H7 (cell line): ENCODE measurements at regions not wholly inside any gene's neighbourhood (a gene's known extent, or its start where the extent isn't known, plus 50 kb on each side); places are given as distances from the start of the nearest gene placed in this dataset.

Experiments
- DNase-seq: peaks from one replicate; pipeline ENCODE4 v3.0.0; 2012
- H3K27me3 ChIP-seq: 2 replicates; pipeline ENCODE4 v1.6.0; 2011; ENCODE audit warnings: mild to moderate bottlenecking, low read length; ENCODE audit not compliant: control insufficient read depth, insufficient read depth
- H3K36me3 ChIP-seq: replicated peaks from 2 replicates; pipeline ENCODE4 v1.5.1; 2011; ENCODE audit warnings: low read length; ENCODE audit not compliant: control insufficient read depth, insufficient read depth
- H3K4me3 ChIP-seq: 2 replicates; pipeline ENCODE4 v1.5.1; 2011; ENCODE audit warnings: low read depth, mild to moderate bottlenecking, control low read depth, low read length, moderate library complexity; ENCODE audit not compliant: insufficient read depth

- Histone ChIP-seq H3K27me3 (no peaks in the 10 kb centered on the region), H3K4me3 (no peak overlapping the region), H3K36me3 (no peaks in the 10 kb centered on the region)
- DNase-seq = no peak
These were observed 158.0 kb upstream of the FAT1 start for GRCh38 chr4:186881521-186882220.

DNA sequence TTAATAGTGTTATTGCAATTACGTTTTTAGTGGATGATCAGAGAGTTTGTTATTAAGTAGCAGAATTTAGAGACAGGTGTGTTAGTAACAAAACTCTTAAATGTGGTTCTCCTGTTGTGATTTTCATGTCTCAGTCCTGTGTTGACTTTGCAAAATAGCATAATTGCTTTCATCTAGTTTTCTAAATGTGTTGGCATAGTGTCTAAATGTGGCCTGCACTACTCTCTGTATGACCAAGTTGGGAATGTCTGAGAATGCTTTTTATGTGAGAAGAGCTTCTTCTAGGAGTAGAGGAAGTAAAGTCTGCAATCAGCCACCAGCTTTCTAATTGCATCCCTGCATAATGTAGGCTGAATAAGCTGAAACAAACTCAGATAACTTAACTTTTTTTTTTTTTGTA lies 158.6 kb upstream of the FAT1 start:
- no peaks in the 10 kb centered on the region for H3K27me3 ChIP-seq
- no peak for DNase-seq
- no peak overlapping the region for H3K4me3 ChIP-seq
- no peaks in the 10 kb centered on the region for H3K36me3 ChIP-seq

DNA sequence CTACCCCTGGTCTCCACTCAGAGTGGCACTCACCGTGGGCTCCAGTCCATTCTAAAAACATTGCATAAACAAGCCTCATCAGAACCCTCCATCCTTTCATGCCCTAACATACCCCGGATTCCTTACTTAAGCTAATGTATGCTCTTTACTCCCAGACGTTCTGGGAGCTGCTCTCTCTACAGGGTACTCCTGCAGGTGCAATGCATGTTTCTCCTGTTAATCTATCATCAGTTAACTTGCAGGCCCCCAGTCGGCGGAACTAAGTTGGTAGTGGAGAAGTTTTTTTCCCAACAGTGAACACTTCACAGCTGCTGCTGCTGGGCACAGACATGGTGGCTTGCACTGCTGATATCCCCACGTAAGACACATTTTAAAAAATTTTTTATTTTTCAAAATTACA lies 161.6 kb upstream of the FAT1 start:
- Histone ChIP-seq H3K27me3 (peaks cover 2% of the 10 kb centered on the region; the same call in 1 of the 2 replicates), H3K4me3 (no peak overlapping the region), H3K36me3 (no peaks in the 10 kb centered on the region)
- peak; percentile 35 for DNase-seq

DNA sequence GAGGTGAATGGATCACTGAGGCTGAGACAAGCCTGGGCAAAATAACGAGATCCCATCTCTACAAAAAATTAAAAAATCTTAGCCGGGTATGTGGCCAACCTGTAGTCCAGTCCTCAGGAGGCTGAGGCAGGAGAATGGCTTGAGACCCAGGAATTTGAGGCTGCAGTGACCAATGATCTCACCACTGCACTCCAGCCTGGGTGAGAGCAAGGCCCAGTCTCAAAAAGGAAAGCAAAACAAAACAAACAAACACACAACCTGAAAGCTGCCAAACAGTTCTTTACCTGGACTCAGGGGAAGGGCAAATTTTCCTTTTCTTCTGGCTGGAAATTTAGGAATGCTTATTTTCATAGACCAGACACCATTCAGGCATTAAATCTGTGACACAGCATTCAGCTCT lies 163.1 kb upstream of the FAT1 start:
- H3K4me3 ChIP-seq = no peak overlapping the region
- H3K36me3 ChIP-seq = no peaks in the 10 kb centered on the region
- no peak for DNase-seq
- H3K27me3 ChIP-seq = peaks cover 2% of the 10 kb centered on the region; the same call in 1 of the 2 replicates

- DNase-seq = no peak
- no peak overlapping the region for H3K4me3 ChIP-seq
These were observed 163.6 kb upstream of the FAT1 start for GRCh38 chr4:186887291-186887700.

DNA sequence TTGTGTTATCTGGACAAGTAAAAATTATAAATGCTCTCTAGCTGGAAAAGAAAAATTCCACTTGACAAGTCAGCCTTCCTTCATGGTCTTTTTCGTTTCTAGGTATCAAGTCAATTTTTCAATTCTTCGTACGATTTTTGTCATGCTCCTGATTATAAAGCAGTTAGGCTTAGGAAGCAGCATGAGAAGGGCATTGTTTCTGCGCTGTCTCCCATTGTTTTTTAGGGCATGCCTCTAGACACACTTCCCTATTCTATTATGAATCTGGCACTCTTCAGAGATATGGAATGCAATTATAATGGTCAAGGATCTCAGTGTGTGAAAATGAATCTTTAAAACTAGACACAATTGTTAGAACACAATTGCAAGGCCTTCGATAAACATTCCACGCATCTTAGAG lies 164.1 kb upstream of the FAT1 start:
- DNase-seq = no peak
- H3K4me3 ChIP-seq = peak overlapping the region; percentile 54

More at GRCh38 chr4:186887291-186887700, 163.6 kb upstream of the FAT1 start:
- no peaks in the 10 kb centered on the region for H3K36me3 ChIP-seq
- peaks cover 2% of the 10 kb centered on the region; the same call in 1 of the 2 replicates for H3K27me3 ChIP-seq

DNA sequence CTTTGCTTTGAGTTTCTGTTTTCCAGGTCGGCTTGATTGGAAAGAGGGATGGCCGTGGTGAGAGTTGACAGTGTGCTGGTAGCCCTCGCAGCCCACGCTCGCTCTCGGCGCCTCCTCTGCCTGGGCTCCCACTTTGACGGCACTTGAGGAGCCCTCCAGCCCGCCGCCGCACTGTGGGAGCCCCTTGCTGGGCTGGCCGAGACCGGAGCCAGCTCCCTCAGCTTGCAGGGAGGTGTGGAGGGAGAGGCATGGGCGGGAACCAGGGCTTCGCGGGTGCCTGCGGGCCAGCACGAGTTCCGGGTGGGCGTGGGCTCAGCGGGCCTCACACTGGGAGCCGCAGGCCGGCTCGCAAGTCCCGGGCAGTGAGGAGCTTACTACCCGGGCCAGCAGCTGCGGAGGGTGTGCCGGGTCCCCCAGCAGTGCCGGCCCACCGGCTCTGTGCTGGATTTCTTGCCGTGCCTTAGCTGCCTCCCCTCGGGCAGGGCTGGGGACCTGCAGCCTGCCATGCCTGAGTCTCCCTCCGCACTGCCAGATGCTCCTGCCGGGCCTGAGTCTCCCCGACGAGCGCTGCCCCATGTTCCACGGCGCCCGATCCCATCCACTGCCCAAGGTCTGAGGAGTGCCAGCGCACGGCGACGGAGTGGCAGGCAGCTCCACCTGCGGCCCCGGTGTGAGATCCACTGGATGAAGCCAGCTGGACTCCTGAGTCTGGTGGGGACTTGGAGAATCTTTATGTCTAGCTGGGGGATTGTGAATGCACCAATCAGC lies 166.4 kb upstream of the FAT1 start:
- no peak for DNase-seq
- Histone ChIP-seq H3K4me3 (peak overlapping the region; percentile 48; the same call in 1 of the 2 replicates), H3K27me3 (peaks cover 2% of the 10 kb centered on the region; the same call in 1 of the 2 replicates), H3K36me3 (no peaks in the 10 kb centered on the region)

More for the DNA sequence above, 164.1 kb upstream of the FAT1 start:
- Histone ChIP-seq H3K27me3 (peaks cover 2% of the 10 kb centered on the region; the same call in 1 of the 2 replicates), H3K36me3 (no peaks in the 10 kb centered on the region)

DNA sequence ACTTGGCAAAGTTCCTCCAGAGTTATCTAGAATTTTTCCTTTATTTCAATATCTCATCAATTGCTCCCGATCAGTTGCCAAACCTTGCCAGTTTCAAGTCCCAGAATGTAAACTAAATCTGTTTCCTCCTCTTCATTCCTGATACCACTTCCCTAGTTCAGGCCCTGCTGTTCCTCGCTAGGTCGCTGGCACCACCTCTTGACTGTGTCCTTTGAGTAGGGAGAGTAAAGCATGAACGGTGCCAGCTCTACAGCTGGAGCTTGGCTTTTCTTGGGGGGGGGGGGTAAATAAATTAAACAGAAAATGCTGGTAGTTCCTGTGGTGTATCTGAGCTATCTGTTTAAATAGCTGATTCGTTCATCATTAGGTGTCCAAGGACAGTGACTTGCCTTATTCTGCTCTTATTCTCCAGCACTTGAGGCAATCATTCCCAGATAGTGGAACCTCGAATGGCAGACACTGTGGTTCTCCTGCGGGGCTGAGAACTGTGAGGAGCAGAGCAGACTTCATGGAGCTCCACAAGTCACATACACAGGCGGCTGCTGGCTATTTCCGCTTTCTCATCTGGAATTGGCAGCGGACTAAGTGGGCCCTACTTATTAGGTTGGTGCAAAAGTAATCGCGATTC lies 168.3 kb upstream of the FAT1 start:
- no peak for DNase-seq
- no peak overlapping the region for H3K4me3 ChIP-seq
- H3K36me3 ChIP-seq = no peaks in the 10 kb centered on the region
- peaks cover 2% of the 10 kb centered on the region; the same call in 1 of the 2 replicates for H3K27me3 ChIP-seq

DNA sequence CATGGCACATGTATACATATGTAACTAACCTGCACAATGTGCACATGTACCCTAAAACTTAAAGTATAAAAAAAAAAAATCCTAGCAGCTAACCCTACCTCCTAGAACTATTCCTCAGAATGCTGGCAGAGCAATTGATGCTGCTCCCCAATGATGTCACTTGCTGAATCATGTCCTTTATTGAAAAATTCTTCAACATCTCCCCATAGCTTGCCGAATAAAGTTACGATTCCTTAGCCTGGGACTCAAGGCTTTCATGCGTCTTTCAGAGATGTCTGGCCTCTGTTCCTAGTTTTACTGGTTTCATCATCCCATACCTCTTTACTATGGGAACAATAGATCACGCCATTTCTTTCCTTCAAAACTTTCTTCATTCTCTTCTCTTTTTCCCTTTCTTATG lies 174.7 kb upstream of the FAT1 start:
- Histone ChIP-seq H3K4me3 (no peak overlapping the region), H3K27me3 (no peaks in the 10 kb centered on the region), H3K36me3 (no peaks in the 10 kb centered on the region)
- no peak for DNase-seq

DNA sequence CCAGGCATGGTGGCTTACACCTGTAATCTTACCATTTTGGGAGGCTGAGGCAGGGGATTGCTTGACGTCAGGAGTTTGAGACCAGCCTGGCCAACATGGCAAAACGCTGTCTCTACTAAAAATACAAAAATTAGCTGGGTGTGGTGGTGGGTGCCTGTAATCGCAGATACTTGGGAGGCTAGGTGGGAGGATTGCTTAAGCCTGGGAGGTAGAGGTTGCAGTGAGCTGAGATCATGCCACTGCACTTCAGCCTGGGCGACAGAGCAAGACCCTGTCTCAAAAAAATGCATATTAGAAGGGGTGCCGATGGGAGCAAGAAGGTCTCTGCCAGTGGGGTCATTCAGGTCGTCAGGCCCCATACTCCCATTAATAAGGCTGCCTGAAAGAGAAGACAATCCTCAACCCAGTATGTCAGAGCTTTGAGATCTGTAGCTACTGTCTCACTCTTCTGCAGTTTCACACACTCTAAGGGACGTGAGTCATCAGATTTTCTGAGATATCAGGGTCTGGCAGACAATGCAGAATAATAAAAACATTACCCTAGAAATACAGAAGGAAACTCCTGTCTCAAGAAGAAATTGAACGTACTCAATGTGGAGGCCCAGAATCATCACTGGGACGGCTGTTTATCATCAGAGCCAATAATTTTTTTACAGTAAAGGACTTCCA lies 176.7 kb upstream of the FAT1 start:
- no peak for DNase-seq
- Histone ChIP-seq H3K36me3 (no peaks in the 10 kb centered on the region), H3K4me3 (no peak overlapping the region), H3K27me3 (no peaks in the 10 kb centered on the region)

DNA sequence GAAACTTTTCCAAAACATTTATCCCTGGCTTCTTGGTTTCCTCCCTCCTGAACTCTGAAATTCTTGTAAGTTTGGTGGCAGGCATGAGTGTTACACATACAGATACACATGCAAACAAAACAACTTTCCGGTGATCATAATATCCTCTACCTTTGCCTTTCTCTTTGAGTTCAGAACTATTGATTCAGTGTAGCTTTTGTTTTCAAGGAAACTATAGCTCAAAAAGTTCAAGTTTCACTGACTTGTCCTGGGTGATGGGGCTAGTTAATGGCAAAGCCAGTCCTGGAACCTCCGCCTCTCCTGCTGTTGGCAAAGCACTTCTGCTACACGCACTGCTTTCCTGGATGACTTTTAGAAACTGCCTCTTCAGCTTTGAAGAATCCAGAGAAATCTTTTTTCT lies 177.3 kb upstream of the FAT1 start:
- Histone ChIP-seq H3K4me3 (no peak overlapping the region), H3K27me3 (no peaks in the 10 kb centered on the region), H3K36me3 (no peaks in the 10 kb centered on the region)
- no peak for DNase-seq

DNA sequence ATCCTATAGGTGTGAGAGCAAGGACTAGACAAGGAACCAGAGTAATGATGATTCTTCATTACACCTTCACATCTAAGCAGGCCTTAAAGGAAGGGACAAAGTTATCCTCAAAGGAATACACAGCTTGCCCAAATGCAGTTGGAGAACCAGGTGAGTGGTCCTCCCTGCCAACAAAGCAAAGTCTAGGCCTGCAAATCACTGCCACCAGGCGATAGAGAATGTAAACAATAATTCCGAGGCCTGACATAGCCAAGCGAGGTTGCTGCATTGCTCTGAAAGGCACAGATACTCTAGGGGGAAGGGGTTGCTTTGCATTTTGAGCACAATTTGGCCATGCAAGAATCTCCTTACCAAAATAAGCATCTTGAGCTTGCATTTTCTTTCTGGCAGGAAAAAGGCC lies 178.2 kb upstream of the FAT1 start:
- H3K4me3 ChIP-seq = no peak overlapping the region
- DNase-seq = no peak
- H3K27me3 ChIP-seq = no peaks in the 10 kb centered on the region
- H3K36me3 ChIP-seq = no peaks in the 10 kb centered on the region

GRCh38 chr4:186902361-186902760 lies 178.7 kb upstream of the FAT1 start:
- no peak for DNase-seq
- no peak overlapping the region for H3K4me3 ChIP-seq

DNA sequence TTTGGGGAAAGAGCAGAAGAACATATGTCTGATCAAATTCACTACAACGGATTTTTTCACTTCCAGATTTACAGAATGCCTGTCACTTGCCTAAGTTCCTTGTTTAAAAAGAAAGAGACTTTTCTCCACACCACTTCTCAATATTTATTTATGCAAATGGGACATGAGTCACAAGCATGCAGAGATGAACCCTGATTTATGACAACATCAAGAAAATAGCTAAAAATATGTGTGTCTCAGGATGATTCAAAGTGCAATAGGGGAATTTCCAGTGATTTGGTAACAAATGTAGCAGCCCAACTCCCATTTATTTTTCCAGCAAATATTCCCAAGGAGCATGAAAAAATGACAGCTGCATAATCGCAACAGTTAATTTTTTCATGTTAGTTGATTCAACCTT lies 180.4 kb upstream of the FAT1 start:
- Histone ChIP-seq H3K27me3 (no peaks in the 10 kb centered on the region), H3K36me3 (no peaks in the 10 kb centered on the region), H3K4me3 (no peak overlapping the region)
- no peak for DNase-seq

More at GRCh38 chr4:186902361-186902760, 178.7 kb upstream of the FAT1 start:
- Histone ChIP-seq H3K36me3 (no peaks in the 10 kb centered on the region), H3K27me3 (no peaks in the 10 kb centered on the region)
